Activated CD4-positive, alpha-beta T cell treated with anti-CD3 and anti-CD28 coated beads, Interleukin-2, amount 10 ng/mL, durations not matched to agents 7 days and 5 days (primary cell): ENCODE measurements at regions not wholly inside any gene's neighbourhood (a gene's known extent, or its start where the extent isn't known, plus 50 kb on each side); places are given as distances from the start of the nearest gene placed in this dataset.

Experiments
- CTCF ChIA-PET: fragments of 350-600 bp; sonication (Branson Sonifier 250); formaldehyde crosslinking; loops from one replicate; lab custom pipeline; 2021; ENCODE audit warnings: antibody characterized with exemption; lab: Charles Lee
- POLR2A ChIA-PET: fragments of 350-600 bp; sonication (Branson Sonifier 250); formaldehyde crosslinking; loops from one replicate; lab custom pipeline; 2021; ENCODE audit warnings: antibody characterized with exemption; lab: Charles Lee
- DNase-seq: peaks from one replicate; pipeline ENCODE4 v3.0.0-alpha.2; 2020
- H3K27ac Mint-ChIP-seq: one replicate; pipeline ENCODE4 v1.8.0; 2021; ENCODE audit warnings: mild to moderate bottlenecking, moderate library complexity, mixed read lengths
- H3K27me3 Mint-ChIP-seq: one replicate; pipeline ENCODE4 v1.8.0; 2021; ENCODE audit warnings: mixed read lengths
- H3K36me3 Mint-ChIP-seq: one replicate; pipeline ENCODE4 v1.8.0; 2021; ENCODE audit warnings: low read depth, mixed read lengths
- H3K4me1 Mint-ChIP-seq: one replicate; pipeline ENCODE4 v1.8.0; 2021; ENCODE audit warnings: mixed read lengths
- H3K4me3 Mint-ChIP-seq: one replicate; pipeline ENCODE4 v1.8.0; 2021; ENCODE audit warnings: mild to moderate bottlenecking, moderate library complexity, mixed read lengths
- H3K9me3 Mint-ChIP-seq: one replicate; pipeline ENCODE4 v1.8.0; 2021; ENCODE audit warnings: mixed read lengths

GRCh38 chrX:69554321-69554947, 50.3 kb downstream of the NALF2 start:
- Mint-ChIP-seq H3K4me3 (no peak overlapping the region), H3K27me3 (no peaks in the 10 kb centered on the region), H3K4me1 (no peaks in the 10 kb centered on the region), H3K9me3 (no peaks in the 10 kb centered on the region), H3K36me3 (no peaks in the 10 kb centered on the region), H3K27ac (no peak overlapping the region)
- no peak for DNase-seq
- ChIA-PET POLR2A (no interaction called here), CTCF (no interaction called here)

GRCh38 chrX:69555481-69556041, 51.4 kb downstream of the NALF2 start:
- POLR2A ChIA-PET, result no interaction called here

GRCh38 chrX:69556060-69557011, 52.2 kb downstream of the NALF2 start:
- Mint-ChIP-seq H3K27ac (no peak overlapping the region), H3K27me3 (no peaks in the 10 kb centered on the region), H3K4me1 (no peaks in the 10 kb centered on the region), H3K4me3 (no peak overlapping the region), H3K9me3 (no peaks in the 10 kb centered on the region), H3K36me3 (no peaks in the 10 kb centered on the region)
- DNase-seq, result no peak
- ChIA-PET CTCF (no interaction called here), POLR2A (no interaction called here)

More at GRCh38 chrX:69555481-69556041, 51.4 kb downstream of the NALF2 start:
- no peak overlapping the region for H3K27ac Mint-ChIP-seq
- no peaks in the 10 kb centered on the region for H3K4me1 Mint-ChIP-seq
- no peaks in the 10 kb centered on the region for H3K9me3 Mint-ChIP-seq
- H3K27me3 Mint-ChIP-seq, result no peaks in the 10 kb centered on the region
- H3K4me3 Mint-ChIP-seq, result no peak overlapping the region
- CTCF ChIA-PET, result no interaction called here
- DNase-seq, result no peak
- H3K36me3 Mint-ChIP-seq, result no peaks in the 10 kb centered on the region

GRCh38 chrX:69562904-69563578, 52.9 kb upstream of the EDA start:
- H3K27ac Mint-ChIP-seq, result no peak overlapping the region
- no peak for DNase-seq
- no peaks in the 10 kb centered on the region for H3K9me3 Mint-ChIP-seq
- ChIA-PET POLR2A (no interaction called here), CTCF (interaction anchor here (1.1 kb wide), 1 partner anchor 31 kb away, joined by 3 read pairs; no protein-coding TSS in a partner anchor)
- no peaks in the 10 kb centered on the region for H3K4me1 Mint-ChIP-seq
- H3K36me3 Mint-ChIP-seq, result no peaks in the 10 kb centered on the region
- no peak overlapping the region for H3K4me3 Mint-ChIP-seq
- H3K27me3 Mint-ChIP-seq, result no peaks in the 10 kb centered on the region

- CTCF ChIA-PET, result no interaction called here
- DNase-seq, result no peak
- no peak overlapping the region for H3K27ac Mint-ChIP-seq
- no peaks in the 10 kb centered on the region for H3K9me3 Mint-ChIP-seq
- no peaks in the 10 kb centered on the region for H3K27me3 Mint-ChIP-seq
- no peak overlapping the region for H3K4me3 Mint-ChIP-seq
- H3K36me3 Mint-ChIP-seq, result no peaks in the 10 kb centered on the region
- no peaks in the 10 kb centered on the region for H3K4me1 Mint-ChIP-seq
- POLR2A ChIA-PET, result no interaction called here
Measured at GRCh38 chrX:69564665-69565064, 51.2 kb upstream of the EDA start.

- POLR2A ChIA-PET, result no interaction called here
- H3K9me3 Mint-ChIP-seq, result no peaks in the 10 kb centered on the region
- H3K27ac Mint-ChIP-seq, result no peak overlapping the region
- CTCF ChIA-PET, result no interaction called here
- no peaks in the 10 kb centered on the region for H3K4me1 Mint-ChIP-seq
- no peak for DNase-seq
- no peaks in the 10 kb centered on the region for H3K36me3 Mint-ChIP-seq
- no peaks in the 10 kb centered on the region for H3K27me3 Mint-ChIP-seq
- no peak overlapping the region for H3K4me3 Mint-ChIP-seq
Measured at GRCh38 chrX:69565247-69565815, 50.6 kb upstream of the EDA start.
